OCI-LY3 (cell line): ENCODE measurements at regions not wholly inside any gene's neighbourhood (a gene's known extent, or its start where the extent isn't known, plus 50 kb on each side); places are given as distances from the start of the nearest gene placed in this dataset.

Experiments
- H2AFZ ChIP-seq: fragments of 200-600, 300-600 bp; shearing (Covaris generic); 2 replicates; pipeline ENCODE4 v1.6.0; 2014; ENCODE audit warnings: antibody characterized with exemption, low read depth, low read length
- H3K27ac ChIP-seq: fragments of 200-600, 300-600 bp; sonication (generic); 2 replicates; pipeline ENCODE4 v1.5.1; 2014; ENCODE audit warnings: mild to moderate bottlenecking, low read length, moderate library complexity, mixed read lengths
- H3K27me3 ChIP-seq: fragments of 200-600, 300-600 bp; sonication (generic); 2 replicates; pipeline ENCODE4 v1.6.1; 2014; ENCODE audit warnings: low read depth, low read length, mixed read lengths
- H3K36me3 ChIP-seq: fragments of 200-600, 300-600 bp; sonication (generic); replicated peaks from 2 replicates; pipeline ENCODE3; 2014; ENCODE audit warnings: low read depth, low read length, mixed read lengths
- H3K4me1 ChIP-seq: fragments of 300-600, 200-600 bp; sonication (generic); 2 replicates; pipeline ENCODE4 v1.6.1; 2014; ENCODE audit warnings: low read length, mixed read lengths
- H3K4me2 ChIP-seq: fragments of 200-600, 300-600 bp; sonication (generic); 2 replicates; pipeline ENCODE4 v1.6.1; 2014; ENCODE audit warnings: low read length, mixed read lengths
- H3K4me3 ChIP-seq: fragments of 300-600, 200-600 bp; sonication (generic); 2 replicates; pipeline ENCODE4 v1.5.1; 2014; ENCODE audit warnings: antibody characterized with exemption, mild to moderate bottlenecking, low read length, moderate library complexity
- H3K79me2 ChIP-seq: fragments of 300-600, 200-600 bp; shearing (Covaris generic); 2 replicates; pipeline ENCODE4 v1.6.1; 2014; ENCODE audit warnings: mild to moderate bottlenecking, low read length, mixed read lengths
- H3K9ac ChIP-seq: fragments of 300-600, 200-600 bp; shearing (Covaris generic); 2 replicates; pipeline ENCODE4 v1.6.0; 2014; ENCODE audit warnings: mild to moderate bottlenecking, low read length, moderate library complexity
- H3K9me3 ChIP-seq: fragments of 200-600, 300-600 bp; shearing (Covaris generic); 2 replicates; pipeline ENCODE4 v1.6.1; 2014; ENCODE audit warnings: low read length, mixed read lengths; ENCODE audit not compliant: insufficient read depth
- H4K20me1 ChIP-seq: fragments of 200-600, 300-600 bp; sonication (generic); 2 replicates; pipeline ENCODE4 v1.6.1; 2016; ENCODE audit warnings: low read length, mixed read lengths; ENCODE audit not compliant: insufficient read depth
- CTCF ChIP-seq: fragments of 200-600, 300-600 bp; sonication (generic); IDR thresholded peaks from 2 replicates; pipeline ENCODE4 v1.5.1; 2014; ENCODE audit warnings: antibody characterized with exemption, low read length, low read depth
- EZH2phosphoT487 ChIP-seq: fragments of 200-600 bp; shearing (Covaris generic); IDR thresholded peaks from 2 replicates; pipeline ENCODE4 v1.6.1; 2018; ENCODE audit warnings: antibody characterized with exemption, mixed run types, low read depth

GRCh38 chr14:26841920-26842741 lies 244.3 kb upstream of the NOVA1 start:
- Histone ChIP-seq H3K9me3 (no peaks in the 10 kb centered on the region), H3K4me3 (no peak overlapping the region), H3K27me3 (no peaks in the 10 kb centered on the region), H3K4me1 (no peaks in the 10 kb centered on the region), H3K27ac (no peak overlapping the region), H2AFZ (no peak overlapping the region), H3K79me2 (no peaks in the 10 kb centered on the region), H3K36me3 (no peaks in the 10 kb centered on the region), H4K20me1 (no peaks in the 10 kb centered on the region), H3K4me2 (no peak overlapping the region), H3K9ac (no peak overlapping the region)
- TF ChIP-seq EZH2phosphoT487 (no peak), CTCF (no peak)

- no peak overlapping the region for H3K9ac ChIP-seq
- H3K79me2 ChIP-seq: no peaks in the 10 kb centered on the region
- H3K27ac ChIP-seq: no peak overlapping the region
- no peak overlapping the region for H2AFZ ChIP-seq
- H3K4me1 ChIP-seq: no peaks in the 10 kb centered on the region
- H3K4me3 ChIP-seq: no peak overlapping the region
- H3K9me3 ChIP-seq: no peaks in the 10 kb centered on the region
- no peaks in the 10 kb centered on the region for H3K36me3 ChIP-seq
- H3K27me3 ChIP-seq: no peaks in the 10 kb centered on the region
- TF ChIP-seq CTCF: no peak
- TF ChIP-seq EZH2phosphoT487: no peak
- no peak overlapping the region for H3K4me2 ChIP-seq
- no peaks in the 10 kb centered on the region for H4K20me1 ChIP-seq
These were observed 247.5 kb upstream of the NOVA1 start for GRCh38 chr14:26845151-26845818.

- Histone ChIP-seq H3K27me3 (no peaks in the 10 kb centered on the region), H3K27ac (no peak overlapping the region), H3K4me3 (no peak overlapping the region), H4K20me1 (no peaks in the 10 kb centered on the region), H3K4me2 (no peak overlapping the region), H3K9me3 (no peaks in the 10 kb centered on the region), H3K9ac (no peak overlapping the region), H2AFZ (no peak overlapping the region), H3K36me3 (no peaks in the 10 kb centered on the region), H3K4me1 (no peaks in the 10 kb centered on the region), H3K79me2 (no peaks in the 10 kb centered on the region)
- no peak for TF ChIP-seq EZH2phosphoT487
- TF ChIP-seq CTCF: no peak
These were observed 248.6 kb upstream of the NOVA1 start for GRCh38 chr14:26846388-26846787.

- Histone ChIP-seq H3K27ac (no peak overlapping the region), H3K4me3 (no peak overlapping the region), H3K9ac (no peak overlapping the region), H3K4me2 (no peak overlapping the region), H3K36me3 (no peaks in the 10 kb centered on the region), H3K27me3 (no peaks in the 10 kb centered on the region), H3K4me1 (no peaks in the 10 kb centered on the region), H2AFZ (no peak overlapping the region), H3K9me3 (no peaks in the 10 kb centered on the region), H4K20me1 (no peaks in the 10 kb centered on the region), H3K79me2 (no peaks in the 10 kb centered on the region)
- TF ChIP-seq EZH2phosphoT487 (no peak), CTCF (no peak)
These were observed 251.7 kb upstream of the NOVA1 start for GRCh38 chr14:26849514-26849913.
